RPMI7951 (cell line): ENCODE measurements at regions not wholly inside any gene's neighbourhood (a gene's known extent, or its start where the extent isn't known, plus 50 kb on each side); places are given as distances from the start of the nearest gene placed in this dataset.
"Not testable (repeated sequence)": the region's sequence is repeated elsewhere in the genome, so short reads cannot be mapped to it uniquely, and the experiment has no call there.

Experiments
- DNase-seq: peaks from one replicate; pipeline ENCODE4 v3.0.0-alpha.2; 2012; ENCODE audit warnings: low read depth

DNA sequence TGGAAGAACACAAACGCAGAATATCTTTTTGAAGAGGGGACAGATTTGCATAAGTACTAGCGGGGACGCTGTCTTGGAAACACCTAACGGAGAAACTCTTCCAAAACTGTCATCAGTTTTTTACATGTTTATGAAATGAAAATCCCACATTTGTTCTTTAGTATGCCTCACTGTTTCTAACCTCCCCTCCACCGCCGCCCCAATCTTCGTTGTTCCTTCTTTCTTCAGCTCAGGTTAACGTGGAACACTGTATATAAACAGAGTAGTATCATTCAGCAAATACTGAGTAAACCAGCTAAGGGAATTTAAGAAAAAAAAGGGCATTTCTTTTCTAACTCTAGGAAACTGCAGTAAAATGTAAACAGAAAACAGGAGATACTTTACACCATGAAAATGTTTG is 2345.6 kb downstream of the PCDH7 start:
- DNase-seq, result no peak

DNA sequence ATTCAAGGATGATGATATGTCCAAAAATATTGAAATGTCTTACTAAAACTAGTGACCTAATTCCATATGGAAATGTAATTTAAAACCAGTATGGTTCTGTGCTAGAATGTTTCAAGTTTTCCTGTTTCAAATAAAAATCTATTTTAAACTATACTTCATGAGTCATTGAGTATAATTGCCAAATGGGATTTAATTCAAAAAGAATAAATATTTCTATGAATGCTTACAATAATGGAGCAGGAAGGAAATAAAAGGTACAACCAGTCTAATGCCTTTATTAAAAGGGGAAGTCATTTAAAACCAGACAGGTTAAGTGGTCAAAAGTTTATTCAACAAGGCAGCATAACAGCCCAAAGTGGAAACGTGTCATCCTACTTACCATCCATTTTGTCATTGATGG is 2347.1 kb downstream of the PCDH7 start:
- DNase-seq, result no peak

DNA sequence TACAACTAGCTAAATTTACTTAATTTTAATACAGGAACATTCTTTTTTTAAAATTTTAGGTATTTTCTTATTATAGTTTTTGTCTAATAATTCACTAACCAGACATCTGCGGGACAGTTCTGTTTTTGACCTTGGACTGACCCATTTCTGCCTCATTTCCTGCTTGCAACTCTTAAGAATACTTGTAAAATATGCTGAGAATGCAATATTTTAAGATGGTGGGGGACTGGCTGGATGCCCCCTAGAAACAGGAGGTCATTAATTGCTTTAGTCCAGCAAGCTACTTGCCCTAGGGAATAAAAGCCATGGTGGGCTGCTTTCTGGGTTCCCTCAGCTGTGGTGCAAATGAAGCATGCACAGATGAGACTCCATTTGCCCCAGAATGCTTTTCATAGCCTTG is 2348.4 kb downstream of the PCDH7 start:
- no peak for DNase-seq

DNA sequence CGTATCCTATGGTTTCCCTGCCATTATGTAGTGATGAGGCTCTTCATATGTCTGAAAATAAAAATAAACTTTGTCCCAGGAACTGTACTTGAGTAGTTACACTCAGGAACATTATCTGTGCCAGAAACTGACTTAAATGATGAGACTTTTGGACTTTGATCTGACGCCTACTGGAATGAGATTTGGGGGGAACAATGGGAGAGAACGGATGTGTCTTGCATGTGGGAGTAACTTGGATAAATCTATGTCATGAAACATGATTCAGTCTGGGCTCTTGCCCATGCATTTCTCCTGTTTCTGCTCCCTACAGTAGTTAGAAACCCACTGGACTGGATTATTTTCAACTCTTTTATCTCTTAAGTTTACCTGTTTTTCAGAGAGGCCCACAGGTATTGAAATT is 2351.4 kb downstream of the PCDH7 start:
- no peak for DNase-seq

DNA sequence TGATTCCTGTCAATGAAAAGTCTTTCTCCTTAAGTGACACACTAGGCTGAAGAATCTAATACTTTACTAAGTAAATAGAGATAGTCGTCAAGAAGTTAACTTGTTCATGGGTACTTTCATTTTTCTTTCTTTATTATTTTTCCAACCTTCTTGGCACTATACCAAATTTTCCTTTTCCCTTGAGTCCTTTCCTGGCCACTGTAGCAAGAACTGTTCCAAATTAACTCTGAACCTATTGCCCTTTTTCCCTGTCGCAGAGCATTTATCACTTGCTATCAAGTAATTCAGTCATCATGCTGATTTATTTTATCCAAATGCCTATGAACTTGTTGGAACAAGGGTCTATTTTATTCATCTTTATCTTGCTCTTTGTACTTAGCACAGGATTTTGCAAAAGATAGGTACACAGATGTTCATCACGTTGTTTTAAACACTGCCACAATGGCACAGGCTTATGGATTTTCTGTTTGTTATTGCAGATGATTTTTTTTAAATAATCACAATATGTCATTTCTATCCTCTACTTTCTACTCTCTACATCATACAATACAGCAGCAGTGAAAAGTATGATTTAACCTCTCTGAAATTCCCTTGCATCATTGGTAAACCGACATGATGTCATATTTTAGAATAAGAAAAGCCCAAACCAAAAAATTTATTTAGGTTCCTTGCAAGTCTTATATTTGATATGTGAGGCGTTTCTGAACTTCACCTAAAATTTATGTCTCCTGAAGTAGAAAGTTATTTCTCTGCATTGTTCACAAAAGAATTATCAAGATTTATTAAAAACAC is 2352.3 kb downstream of the PCDH7 start:
- no peak for DNase-seq

DNA sequence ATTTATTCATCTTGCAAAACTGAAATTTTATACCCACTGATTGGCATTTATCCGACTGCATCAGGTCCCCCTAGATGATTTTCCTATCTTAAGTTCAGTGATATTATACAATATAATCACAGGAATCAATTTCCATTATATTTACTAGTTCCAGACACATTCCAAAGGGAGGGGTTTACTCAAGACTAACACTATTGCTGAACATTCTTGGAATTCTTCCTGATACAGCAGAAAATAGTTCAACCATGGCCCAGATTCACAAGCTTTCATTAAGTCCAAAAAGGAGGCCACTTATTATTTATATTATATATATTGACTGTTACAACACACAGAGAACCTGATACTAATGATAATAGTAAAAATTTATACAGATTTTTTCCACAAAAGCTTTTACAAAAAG is 2353.6 kb downstream of the PCDH7 start:
- no peak for DNase-seq

DNA sequence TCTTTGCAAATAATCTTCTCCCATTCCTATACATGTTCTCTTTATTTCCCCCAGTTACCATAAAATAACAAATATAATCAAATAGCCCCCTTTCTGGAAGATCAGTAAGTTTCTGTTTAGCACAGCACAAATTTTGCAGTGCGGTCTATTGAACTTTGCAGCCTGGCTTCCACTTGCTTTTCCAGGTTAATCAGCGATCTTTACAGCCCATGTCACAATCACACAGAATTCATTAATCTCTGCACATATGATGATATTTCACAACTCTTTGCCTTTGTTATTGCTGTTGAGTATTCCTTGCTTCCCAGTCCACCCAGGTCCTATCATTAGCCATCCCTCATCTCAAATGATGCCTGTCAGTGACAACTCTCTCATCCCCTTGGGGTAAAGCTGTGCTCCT is 2358.0 kb downstream of the PCDH7 start:
- DNase-seq, result no peak

DNA sequence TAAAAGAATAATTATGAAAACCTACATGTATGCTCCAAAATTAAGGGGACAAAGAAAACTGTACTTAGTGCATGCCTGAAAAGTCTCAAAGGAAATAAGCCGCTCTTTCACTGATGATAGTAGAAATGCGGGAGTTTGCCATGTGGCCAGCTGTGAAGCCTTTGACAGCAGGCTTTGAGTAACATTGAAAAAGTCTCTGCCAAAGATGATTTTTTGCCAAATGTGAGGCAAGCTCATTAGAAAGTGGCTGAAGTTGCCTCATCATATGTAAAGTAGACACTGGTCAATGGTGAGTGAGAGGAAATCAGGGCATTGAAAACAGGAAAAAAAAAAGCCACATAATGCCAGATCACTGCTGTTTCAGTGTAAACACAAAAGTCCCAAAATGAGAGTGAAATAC is 2360.1 kb downstream of the PCDH7 start:
- DNase-seq, result no peak

DNA sequence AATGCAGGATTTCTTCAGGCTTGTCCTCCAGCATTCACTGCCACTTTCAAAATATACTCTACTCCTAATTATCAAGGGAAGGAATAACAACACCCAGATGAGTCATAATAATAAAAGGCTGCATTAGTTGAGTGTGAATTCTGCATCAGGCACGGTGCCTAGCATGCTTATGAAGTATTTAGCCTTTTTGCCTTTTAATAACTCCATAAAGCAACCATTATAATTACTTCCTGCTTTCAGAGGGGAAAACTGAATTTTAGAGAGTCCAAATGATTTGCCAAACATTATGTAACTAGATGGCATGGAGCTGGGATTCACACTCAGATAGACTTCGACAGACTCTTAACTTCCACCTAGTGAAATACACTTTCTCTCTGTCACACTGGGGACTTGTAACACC is 2365.5 kb downstream of the PCDH7 start:
- DNase-seq, result no peak

DNA sequence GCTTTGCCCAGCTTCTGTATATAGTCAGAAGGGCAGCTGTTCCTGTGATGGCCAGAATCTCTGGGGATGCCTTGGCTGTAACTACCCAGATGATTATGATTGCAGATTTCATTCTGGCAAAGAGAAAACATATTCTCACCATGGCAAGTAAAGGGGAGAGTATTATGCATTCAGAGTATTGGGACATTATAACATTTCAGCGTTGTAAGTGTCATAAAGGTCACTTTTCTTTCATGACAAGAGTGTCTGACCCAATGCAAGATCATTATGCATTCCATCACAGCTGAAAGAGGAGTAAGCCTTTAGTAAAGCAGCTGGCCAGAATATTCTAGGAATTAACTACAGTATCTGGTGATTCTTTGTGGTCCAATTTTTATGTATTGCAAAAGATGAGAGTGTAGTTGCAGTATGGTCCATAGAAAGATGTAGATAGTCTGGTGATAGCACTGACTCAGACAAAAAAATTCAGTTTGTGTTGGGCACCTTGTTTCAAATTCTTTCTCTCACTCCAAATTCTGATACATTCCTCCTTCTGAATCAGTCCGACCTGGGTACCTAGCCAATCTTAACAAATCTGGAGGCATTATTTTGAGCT is 2366.3 kb downstream of the PCDH7 start:
- no peak for DNase-seq

DNA sequence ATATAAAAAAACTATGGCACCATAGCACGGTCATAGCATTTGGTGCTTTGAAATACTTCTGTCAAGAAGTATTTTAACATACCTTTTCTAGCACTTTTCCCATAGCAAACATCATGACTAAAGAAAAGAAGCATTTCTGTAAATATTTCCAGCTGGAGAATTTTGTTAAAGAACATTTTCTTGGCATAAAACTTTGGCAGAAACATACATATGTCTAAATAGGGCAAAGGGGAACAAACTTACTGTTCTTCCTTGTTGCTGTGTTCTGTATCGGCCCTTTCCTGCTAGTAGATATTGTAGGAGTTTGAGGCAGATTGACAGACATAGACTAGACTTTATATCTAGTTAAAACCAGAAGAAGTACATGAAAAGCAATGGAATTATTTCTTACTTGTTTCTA is 2368.5 kb downstream of the PCDH7 start:
- no peak for DNase-seq

DNA sequence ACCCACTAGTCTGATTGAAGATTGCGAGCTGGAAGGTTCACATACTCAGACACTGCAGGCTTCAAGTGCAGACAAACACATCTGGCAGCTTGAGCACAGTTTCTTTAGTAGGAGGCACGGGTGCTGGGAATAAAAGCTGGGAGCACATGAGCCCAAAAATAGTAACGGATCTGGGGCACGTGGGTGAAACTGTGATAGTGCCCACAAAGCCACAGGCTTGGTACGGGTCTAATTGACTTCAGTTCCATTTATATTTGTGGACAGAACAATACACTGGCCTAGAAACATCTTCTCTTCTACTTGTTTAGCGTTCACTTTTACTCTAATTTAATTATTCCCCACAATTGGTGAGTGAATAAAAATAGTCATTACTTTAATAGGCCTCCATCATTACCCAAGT is 2370.7 kb downstream of the PCDH7 start:
- DNase-seq, result no peak

DNA sequence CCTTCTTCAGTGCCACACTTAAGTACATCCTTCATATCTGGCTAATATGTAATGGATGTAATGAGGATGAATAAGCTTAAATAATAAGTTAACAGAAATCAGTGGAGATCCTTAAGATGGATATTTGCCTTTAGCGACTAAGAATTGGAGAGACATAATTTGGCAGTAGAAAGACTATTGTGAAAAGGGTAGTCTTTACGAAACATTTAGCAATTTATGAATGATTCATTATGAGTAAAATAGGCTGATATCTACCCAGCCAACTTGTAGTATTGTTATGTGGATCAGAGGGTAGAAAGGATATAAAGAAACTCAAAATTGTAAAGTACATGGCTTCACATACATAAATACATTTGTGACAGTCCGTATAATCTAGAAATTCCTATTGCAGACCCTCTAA is 2371.8 kb downstream of the PCDH7 start:
- no peak for DNase-seq

DNA sequence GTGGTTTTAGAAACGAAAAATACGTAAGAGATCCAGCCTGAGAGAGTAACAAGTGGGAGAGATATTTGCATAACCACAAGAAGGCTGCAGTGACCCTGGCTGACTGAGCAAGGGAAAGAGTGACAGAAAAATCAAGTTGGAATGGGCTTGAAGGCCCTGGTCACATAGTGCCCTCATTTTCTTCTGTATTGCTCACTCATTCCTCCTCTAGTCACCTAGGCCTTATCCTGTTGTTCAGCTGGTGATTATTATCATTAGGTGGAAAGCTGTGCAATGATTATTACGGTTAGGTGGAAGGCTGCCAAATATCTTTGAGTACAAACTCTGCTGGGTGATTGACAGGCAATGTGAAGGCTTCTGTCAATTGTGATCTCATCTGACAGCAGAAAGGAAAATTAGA is 2384.1 kb downstream of the PCDH7 start:
- DNase-seq, result no peak

DNA sequence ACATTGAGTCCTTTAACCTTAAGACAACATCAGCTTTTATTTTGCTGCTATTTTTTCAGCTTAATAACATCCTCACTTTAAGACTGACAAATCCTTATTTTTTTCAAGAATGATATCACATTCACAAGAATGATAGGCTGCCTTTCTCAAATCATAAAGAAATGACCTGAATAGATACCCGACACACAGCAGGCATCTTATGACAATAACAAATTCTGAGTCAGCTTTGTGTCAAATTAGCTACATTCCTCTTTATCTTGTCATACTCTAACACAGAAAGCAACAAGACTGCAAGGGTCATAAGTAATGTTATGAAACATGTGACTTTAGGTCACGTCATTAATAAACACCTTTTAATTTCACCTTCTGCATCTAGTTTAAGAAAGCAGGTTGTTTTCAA is 2387.6 kb downstream of the PCDH7 start:
- no peak for DNase-seq

DNA sequence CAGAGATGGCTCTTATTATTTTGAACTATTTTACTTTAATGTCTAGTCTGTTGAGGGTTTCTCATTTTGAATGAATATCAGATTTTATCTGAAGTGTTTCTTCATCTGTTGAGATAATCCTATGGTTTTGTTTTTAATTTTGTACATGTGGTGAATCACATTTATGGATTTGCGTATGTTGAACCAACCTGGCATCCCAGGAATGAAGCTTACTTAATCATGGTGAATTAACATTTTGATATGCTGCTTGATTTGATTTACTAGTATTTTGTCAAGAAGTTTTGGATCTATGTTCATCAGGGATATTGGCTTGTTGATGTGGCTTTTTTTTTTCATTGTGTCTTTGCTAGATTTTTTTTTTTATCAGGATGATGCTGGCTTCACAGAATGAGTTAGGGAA is 2390.9 kb downstream of the PCDH7 start:
- DNase-seq, result no peak

DNA sequence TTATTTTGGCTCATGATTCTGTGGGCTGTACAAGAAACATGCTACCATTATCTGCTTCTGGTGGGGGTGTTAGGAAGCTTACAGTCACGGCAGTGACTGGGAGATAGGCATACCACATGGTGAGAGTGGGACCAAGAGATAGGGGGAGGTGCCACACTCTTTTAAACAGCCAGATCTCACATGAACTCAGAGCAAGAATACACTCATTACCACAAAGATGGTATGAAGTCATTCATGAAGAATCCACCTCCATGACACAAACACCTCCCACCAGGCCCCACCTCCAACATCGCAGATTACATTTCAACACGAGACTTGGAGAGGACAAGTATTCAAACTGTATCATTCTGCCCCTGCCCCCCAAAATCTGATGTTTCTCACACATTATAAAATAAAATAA is 2396.7 kb downstream of the PCDH7 start:
- no peak for DNase-seq

DNA sequence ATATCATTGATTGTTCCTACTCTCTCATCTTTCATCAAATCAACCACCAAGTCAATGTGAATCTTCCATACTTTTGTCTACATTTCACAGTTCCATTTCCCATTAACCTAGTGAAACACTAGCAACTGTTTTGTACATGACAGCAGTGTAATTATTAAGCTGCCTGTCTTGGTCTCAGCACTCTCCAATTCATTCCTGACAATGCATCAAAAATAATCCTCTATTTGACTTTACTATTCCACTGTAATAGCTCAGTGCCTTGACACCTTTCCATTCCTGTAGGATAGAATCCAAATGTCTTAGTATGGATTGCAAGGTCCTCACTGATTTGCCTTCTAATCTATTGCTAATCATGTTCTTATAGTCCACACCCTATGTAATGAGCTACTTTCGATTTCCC is 2405.8 kb downstream of the PCDH7 start:
- no peak for DNase-seq

DNA sequence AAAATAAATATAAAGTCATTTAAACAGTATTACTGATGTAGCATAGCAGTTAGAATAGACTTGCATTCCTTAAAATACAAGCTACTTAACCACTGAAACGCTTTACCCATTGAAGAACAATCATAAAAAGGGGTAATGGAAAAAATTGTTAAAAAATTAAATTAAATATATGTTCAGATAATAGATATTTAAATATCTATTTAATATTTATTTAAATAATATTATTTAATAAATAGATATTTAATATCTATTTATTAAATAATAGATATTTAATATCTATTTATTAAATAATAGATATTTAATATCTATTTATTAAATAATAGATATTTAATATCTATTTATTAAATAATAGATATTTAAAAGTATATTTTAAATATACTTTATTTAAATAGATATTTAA is 2410.5 kb downstream of the PCDH7 start:
- DNase-seq, result not testable (repeated sequence)

DNA sequence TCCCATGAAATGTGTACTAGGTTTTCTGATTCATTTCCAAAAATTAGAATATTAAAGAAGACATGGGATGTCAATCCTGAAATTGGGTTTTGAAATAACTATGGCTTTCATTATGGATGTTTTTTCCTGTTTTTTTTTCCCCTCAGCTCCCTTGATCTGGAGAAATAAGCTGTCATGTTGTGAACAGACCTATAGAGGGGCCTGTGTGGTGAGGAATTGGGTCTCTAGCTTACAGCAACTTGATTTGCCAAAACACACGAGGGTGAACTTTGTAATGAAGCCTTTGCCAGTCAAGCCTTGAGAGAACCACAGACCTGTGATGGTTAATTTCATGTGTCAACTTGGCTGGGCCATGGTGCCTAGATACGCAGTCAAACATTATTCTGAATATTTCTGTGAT is 2413.6 kb downstream of the PCDH7 start:
- DNase-seq, result no peak

DNA sequence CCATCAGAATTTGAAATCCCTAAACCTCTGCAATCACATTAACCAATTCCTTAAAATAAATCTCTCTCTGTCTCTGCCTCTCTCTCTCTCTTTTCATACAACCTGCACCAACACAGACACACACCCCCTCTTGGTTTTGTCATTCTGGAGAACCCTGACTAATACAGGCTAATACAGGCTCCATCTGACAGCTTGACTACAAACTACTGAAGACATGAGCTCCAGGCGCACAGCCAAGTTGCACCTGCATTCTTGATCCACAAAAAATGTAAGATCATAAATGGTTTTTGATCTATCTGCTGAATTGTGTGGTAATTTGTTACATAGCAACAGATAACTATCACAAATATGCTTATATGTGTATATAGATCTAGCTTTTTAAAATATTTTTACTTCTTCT is 2414.2 kb downstream of the PCDH7 start:
- DNase-seq, result no peak

DNA sequence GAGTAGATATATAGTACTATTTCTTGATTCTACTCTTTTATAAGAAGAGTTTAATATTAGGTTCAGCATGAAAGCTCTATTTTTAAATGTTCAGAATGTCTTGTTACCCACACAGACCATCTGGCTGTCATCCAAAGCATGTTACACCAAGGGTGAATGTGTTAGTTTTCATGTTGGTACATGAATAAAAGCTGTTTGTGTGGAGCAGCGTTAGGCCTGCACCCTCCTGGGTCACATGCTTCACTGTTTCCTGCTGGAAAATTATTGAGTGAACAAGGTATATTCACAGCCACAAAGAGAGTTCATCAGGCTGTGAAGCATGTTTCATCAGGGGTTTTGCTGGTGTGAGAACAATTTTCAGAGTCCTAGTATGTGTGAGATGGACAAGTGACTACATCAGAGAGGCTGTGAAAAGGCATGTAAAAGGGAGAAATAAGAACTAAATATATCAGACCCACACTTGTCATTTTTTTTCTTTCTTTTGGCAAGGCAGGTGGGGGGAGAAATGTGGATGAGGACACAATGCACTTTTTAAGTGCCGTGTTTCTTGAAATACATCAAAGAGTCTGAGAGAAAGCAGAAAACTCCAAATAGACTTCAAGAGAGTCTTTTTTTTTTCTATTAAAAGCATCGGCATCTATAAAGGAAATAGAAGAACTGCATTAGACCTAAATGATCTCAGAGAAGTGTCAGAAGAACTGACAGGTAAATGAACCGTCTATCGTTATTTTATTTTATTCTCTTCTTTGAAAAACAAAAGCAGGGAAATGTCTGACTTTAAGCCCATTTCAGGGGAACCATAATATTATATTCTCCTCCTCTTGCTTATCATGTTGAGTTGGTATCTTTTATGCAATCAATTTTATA is 2429.7 kb downstream of the PCDH7 start:
- no peak for DNase-seq

DNA sequence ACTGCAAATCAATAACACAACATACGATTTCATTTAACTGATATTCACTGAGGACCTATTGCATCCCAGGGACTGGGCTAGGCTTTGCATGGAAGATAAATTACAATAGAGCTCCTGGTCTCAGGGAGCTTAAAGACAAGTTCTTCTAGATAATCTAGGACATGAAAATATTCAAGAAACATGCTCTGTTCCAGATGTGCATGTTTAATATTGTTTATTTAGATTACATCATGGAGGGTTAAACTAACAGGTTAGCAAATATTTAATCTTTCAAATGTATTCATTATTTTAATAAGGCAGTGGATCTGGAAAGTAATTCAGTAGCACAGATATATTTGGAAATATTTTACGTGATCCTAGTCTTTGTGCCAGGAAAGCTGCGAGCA is 2430.3 kb downstream of the PCDH7 start:
- no peak for DNase-seq
